HG03025 (cell line): ENCODE measurements at regions not wholly inside any gene's neighbourhood (a gene's known extent, or its start where the extent isn't known, plus 50 kb on each side); places are given as distances from the start of the nearest gene placed in this dataset.

ENCODE experiments used
- ATAC-seq: cut with Tn5 transposase; IDR thresholded peaks from one replicate; pipeline ENCODE4 v1.9.1; 2021; ENCODE audit warnings: mild to moderate bottlenecking, moderate library complexity; ENCODE audit not compliant: unreplicated experiment, low FRiP score

DNA sequence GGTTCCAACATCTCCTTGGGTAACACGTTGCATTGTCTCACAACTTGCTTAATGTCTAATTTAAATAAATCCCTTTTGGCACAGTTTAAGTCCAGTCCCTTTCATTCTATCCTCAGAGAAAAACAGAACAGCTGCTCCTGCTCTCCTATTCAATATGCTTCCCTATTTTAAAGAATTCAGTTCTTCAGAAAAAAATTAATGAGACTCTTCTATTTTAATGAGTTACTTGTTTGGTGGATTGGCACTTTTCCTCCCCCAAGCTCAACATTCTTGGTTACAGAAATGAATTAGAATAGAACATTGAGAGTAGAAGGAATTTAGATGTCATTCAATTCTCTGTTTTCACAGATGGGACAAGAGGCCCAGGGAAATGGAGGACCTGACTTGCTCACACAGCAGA, 116.9 kb upstream of the ATP8B1 start:
- no peak for ATAC-seq

- no peak for ATAC-seq
These were observed 115.5 kb upstream of the ATP8B1 start for GRCh38 chr18:57918601-57919000.

DNA sequence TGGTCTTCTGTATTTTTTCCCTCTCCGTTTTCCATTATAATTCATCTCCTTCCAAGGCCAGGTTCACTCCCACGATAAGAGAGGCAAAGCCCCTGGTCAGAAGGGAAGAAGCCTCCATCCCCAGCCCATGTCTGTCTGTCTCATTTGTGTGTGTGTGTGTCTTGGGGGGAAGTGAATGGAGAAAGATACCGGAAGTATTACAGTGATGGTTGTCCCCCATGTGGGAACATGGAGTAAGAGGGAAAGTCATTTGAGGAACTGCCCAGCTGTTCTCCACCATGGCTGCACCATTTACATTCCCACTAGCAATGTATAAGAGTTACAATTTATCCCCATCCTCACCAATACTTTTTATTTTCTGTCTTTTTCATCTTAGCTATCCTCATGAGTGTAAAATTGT, 113.6 kb upstream of the ATP8B1 start:
- ATAC-seq = no peak

DNA sequence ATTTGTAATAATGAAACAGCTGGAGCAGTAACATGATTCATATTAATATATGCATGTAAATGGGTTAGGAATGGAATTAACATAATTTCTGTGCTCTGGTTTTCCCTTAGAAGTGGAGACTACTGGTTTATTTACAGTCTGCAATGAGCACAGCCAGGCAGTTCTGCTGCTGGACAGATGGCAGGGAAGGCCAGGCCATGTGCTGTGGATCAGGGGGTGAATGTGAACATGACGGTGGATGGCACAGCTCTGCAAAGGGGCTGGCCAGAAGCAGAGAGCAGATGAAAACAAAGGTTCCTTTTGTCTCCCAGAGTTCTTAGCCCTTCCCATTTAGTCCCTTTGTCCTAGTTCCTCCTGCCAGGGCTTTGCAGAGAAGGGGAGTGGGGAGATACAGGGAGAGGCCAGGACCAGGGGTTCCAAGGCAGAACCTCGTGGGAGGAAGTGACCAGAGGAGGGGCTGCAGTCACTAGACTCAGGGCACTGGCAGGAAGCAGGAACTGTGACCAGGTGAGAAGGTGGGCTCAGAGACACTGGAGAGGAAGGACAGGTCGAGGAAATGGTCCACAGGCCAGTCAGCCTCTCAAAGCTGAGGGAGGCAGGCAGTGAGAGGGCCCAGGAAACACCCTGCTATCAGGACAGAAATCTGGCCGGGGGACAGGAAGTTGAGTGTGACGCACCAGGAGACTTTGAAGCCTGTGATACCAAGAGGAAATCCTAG, 112.9 kb upstream of the ATP8B1 start:
- ATAC-seq = no peak

DNA sequence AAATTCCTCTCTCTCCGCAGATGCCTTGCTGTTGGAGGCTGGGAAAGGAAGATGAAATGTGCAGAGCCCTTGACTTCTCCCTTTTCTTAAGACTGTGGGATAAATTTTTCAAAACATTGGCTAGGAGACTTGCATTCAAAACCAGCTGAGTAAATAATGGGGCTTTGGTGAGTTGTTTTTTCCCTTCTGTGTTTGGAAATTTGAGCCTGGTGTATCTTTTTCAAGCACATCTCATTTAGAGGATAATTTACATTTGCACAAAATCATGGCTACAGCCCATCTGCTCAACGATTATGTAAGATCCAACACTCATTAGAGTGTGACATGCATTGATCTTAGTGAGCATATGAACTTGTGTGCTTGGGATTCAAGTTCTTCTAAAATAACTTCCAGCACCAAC, 112.1 kb upstream of the ATP8B1 start:
- no peak for ATAC-seq

DNA sequence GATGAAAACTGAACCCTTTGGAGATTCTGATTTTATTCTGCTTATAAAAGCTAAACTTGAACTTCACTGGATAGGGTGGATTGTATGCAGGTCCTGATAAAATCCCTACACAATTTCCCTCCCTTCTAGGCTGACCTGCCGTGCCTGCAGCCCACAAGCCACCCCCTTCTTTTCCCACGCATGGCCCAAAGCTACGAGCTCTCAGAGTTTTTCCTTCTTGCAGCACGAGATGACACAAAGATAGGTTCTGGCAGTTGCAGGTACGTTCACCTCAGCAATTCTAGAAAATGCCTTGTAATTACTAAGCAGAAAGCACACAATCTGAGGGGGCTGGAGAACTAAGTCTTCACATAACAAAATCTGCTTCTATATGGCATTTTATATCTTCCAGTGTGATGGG, 110.6 kb upstream of the ATP8B1 start:
- no peak for ATAC-seq

DNA sequence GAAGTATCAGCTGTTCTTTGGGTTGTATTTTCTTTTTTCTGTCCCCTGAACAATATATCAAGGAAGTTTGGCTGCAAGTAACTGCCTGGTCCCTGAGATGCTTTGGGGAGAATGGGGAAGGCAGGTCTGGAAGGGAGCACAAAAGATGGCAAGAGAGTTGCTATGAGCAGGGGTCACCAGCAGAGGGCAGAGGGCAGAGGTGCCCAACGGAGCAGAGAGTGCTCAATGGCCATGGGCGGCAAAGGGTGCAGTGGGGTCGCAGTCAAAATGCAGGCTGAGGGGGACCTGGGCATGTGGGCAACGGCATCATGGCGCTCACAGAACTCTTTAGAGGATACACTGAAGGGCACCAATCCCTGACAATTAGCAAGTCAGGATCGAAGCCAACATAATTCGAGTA, 107.7 kb upstream of the ATP8B1 start:
- no peak for ATAC-seq

DNA sequence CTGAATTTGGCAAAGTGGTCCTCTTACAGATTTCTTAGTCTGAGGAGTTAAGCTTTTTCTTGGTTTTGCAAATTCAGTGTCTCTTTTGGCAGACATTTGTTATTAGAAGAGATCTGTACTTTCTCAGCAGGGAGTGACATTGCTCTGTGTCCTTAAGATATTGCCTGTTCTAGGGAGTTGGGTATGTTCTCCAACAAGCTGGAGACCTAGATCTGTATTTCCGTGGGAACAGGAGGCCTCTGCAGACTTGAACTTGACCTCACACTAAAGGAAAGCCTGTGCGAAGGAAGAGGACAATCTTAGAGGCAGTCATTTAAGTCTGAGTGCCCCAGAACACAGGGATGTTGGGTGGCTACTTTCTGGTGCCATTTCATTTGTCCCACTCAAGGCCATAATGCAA, 107.0 kb upstream of the ATP8B1 start:
- ATAC-seq = no peak

- ATAC-seq = no peak
These were observed 106.5 kb upstream of the ATP8B1 start for GRCh38 chr18:57909620-57910019.

GRCh38 chr18:57908092-57908491, 105.0 kb upstream of the ATP8B1 start:
- no peak for ATAC-seq

DNA sequence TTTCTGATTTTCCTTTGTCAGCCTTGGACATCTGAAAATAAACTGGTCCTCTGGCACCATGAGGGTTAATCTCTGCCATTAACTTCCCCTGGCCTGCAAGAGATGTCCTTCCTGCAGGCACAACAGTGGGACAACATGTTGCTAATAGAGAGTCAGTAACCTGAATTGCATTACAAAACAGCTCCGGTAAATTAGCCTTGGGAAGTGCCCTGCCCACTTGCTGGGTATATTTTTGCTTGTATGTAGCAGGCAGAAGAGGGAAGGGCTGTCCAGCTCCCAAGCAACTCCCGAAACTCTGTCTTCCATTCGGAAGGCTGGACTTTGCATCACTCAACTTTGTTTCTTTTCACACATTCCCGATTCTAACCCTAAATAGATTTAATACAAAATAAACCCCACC, 104.4 kb upstream of the ATP8B1 start:
- ATAC-seq = no peak

GRCh38 chr18:57906852-57907251, 103.7 kb upstream of the ATP8B1 start:
- ATAC-seq = no peak

GRCh38 chr18:57904535-57904934, 101.4 kb upstream of the ATP8B1 start:
- ATAC-seq = no peak

- ATAC-seq = no peak
These were observed 99.6 kb upstream of the ATP8B1 start for GRCh38 chr18:57902721-57903120.

DNA sequence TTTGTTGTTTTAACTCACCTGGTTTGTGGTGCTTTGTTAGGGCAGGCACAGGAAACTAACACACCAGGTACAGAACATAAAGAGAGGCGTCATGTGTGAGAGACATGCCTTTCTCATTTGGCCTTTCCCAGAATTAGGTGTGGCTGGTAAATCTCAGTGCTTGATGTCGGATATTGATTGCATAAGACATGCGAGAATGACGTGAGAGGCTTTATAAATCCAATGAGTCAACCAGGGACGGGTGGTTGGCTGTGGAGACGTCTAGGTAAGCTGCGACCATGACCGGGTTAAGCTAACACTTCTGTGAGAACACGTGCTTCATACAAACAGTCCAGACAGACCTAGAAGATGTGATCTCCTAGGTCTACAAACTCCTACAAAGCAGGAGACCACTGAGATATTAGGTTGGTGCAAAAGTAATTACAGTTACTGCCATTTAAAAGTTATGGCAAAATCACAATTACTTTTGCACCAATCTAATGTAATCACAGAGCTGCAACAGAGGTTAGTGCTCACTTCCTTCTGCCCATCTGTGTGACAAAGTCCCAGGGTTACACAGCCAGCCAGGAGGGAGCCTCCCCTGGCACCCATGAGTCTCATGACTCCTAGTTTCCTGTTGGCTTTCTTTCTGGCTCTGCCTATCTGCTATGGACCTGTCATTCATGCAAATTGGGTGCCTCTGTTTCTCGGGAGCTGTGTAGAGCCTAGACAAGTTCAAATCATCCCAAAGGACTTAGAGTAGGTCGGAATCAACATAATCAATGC, 98.9 kb upstream of the ATP8B1 start:
- no peak for ATAC-seq

DNA sequence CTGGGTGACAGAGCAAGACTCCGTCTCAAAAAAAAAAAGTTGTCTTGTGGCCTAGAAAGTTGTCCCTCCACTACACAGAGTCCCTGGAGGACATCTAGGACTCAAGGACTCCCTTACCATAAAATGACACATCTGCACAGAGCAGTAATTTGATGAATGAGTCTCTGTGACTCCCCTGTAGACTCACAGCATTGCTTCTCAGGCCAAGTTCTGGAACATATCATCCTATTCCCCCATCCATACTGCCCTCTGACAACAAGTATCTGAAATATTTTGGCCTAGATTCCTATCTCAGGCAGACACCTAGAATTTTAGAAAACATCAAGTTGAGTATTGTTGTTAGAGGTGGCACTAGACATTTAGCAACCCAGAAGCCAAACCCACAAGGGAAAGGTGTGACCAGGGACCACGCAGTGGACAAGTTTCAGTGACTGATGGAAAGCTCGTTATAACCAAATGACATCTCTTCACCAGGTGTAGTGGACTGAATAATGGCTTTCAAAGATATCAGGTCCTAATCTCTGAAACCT, 97.9 kb upstream of the ATP8B1 start:
- no peak for ATAC-seq

DNA sequence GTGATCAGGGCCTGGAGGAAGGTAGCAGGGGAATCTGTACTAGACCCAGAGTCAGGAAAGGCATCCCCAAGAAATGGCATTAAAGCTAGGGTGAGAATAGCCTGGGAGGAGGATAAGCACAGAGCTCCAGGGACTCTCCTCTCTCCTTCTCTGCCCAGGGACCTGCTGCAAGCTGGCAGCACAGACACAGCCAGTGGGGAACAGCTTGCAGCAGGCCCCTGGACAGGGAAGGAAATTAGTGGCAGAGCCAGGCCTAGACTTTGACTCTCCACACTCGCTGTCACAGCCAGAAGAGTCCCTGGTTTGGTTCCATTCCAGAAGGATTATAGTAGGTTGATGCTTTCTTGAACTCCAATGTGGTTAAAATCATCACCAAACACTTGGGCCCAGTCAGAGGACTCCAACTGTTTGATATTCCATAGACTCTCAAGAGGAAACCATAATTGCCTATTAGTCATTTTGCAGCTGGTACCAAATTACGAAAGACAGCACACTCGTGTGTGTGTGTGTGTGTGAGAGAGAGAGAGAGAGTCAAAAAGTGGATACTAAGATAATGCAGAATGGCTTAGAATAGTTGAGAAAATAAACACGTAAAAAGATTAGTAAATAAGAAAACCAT, 95.5 kb upstream of the ATP8B1 start:
- no peak for ATAC-seq

DNA sequence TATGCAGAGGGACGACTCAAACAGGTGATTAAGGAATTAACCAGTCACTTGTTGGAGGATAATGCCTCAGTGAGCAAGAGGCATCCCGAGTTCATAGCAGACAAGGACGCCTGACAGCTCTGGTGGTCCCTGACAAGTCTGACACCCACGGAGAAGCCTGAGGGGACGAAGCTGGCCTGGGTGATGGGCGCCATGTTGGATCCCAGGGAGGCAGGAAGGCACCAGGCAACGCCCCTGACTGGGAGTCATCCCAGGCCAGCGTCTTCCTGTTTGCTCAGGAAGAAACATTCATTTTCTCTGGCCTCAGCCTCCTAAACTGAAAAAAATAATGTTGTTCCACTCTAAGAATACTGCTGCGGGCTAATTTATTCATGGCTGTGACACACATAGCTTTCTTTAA, 92.1 kb upstream of the ATP8B1 start:
- ATAC-seq = no peak

- ATAC-seq = no peak
These were observed 88.7 kb upstream of the ATP8B1 start for GRCh38 chr18:57891707-57892391.

DNA sequence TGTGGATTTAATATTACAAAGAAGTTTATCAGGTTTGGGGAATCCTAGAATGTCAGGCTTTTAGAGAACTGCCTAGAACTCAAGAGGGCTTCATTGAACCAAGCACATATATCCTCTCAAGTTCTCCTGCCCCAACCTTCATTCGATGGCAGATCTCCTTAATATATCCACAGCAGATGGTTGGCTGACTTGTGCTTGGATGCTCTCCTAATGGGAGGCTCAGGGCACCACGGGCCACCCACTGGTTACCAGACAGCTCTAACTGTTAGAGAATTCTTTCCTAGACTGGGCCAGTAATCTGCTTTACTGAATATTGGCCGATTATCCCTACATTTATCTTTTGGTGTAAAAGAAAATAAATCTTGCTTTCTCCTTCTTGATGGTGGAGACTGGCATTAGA, 87.2 kb upstream of the ATP8B1 start:
- no peak for ATAC-seq

- ATAC-seq = no peak
These were observed 86.7 kb upstream of the ATP8B1 start for GRCh38 chr18:57889841-57890240.
